HUES6 (cell line): ENCODE measurements at regions not wholly inside any gene's neighbourhood (a gene's known extent, or its start where the extent isn't known, plus 50 kb on each side); places are given as distances from the start of the nearest gene placed in this dataset.
"Not testable (repeated sequence)": the region's sequence is repeated elsewhere in the genome, so short reads cannot be mapped to it uniquely, and the experiment has no call there.

Experiments used
- H3K27ac ChIP-seq: 2 replicates; pipeline ENCODE4 v1.7.0; 2013; ENCODE audit warnings: low read depth, mild to moderate bottlenecking, low read length, inconsistent platforms
- H3K27me3 ChIP-seq: 2 replicates; pipeline ENCODE4 v1.6.1; 2013; ENCODE audit warnings: low read length; ENCODE audit not compliant: control insufficient read depth, insufficient read depth
- H3K36me3 ChIP-seq: 2 replicates; pipeline ENCODE4 v1.6.1; 2013; ENCODE audit warnings: low read length; ENCODE audit not compliant: control insufficient read depth, insufficient read depth
- H3K4me1 ChIP-seq: 2 replicates; pipeline ENCODE4 v1.6.1; 2013; ENCODE audit warnings: low read length; ENCODE audit not compliant: control insufficient read depth, insufficient read depth
- H3K4me3 ChIP-seq: 2 replicates; pipeline ENCODE4 v1.5.1; 2013; ENCODE audit warnings: low read depth, low read length
- H3K9ac ChIP-seq: one replicate; pipeline ENCODE4 v1.6.1; 2013; ENCODE audit warnings: mild to moderate bottlenecking, low read length
- H3K9me3 ChIP-seq: 2 replicates; pipeline ENCODE4 v1.6.1; 2013; ENCODE audit warnings: low read depth, low read length; ENCODE audit not compliant: control insufficient read depth, insufficient read depth

GRCh38 chr16:29143739-29144668 lies 159.2 kb downstream of the LAT start:
- H3K4me1 ChIP-seq, H3K36me3 ChIP-seq, H3K27me3 ChIP-seq, H3K4me3 ChIP-seq, H3K9ac ChIP-seq, H3K9me3 ChIP-seq, H3K27ac ChIP-seq: not testable (repeated sequence)

- not testable (repeated sequence) for H3K36me3 ChIP-seq, H3K4me3 ChIP-seq, H3K9ac ChIP-seq, H3K27me3 ChIP-seq, H3K9me3 ChIP-seq, H3K4me1 ChIP-seq, H3K27ac ChIP-seq
These were observed 157.7 kb downstream of the LAT start for GRCh38 chr16:29142506-29142905.

GRCh38 chr16:29141586-29142324 lies 156.9 kb downstream of the LAT start:
- Histone ChIP-seq H3K9me3 (no peaks in the 10 kb centered on the region), H3K4me1 (no peaks in the 10 kb centered on the region), H3K27ac (no peak overlapping the region), H3K4me3 (no peak overlapping the region), H3K36me3 (no peaks in the 10 kb centered on the region), H3K27me3 (no peaks in the 10 kb centered on the region), H3K9ac (no peak overlapping the region)

- not testable (repeated sequence) for H3K4me1 ChIP-seq, H3K9me3 ChIP-seq, H3K27ac ChIP-seq, H3K9ac ChIP-seq, H3K36me3 ChIP-seq, H3K27me3 ChIP-seq, H3K4me3 ChIP-seq
These were observed 156.3 kb downstream of the LAT start for GRCh38 chr16:29141121-29141520.

- not testable (repeated sequence) for H3K4me3 ChIP-seq, H3K9me3 ChIP-seq, H3K27ac ChIP-seq, H3K9ac ChIP-seq, H3K27me3 ChIP-seq, H3K36me3 ChIP-seq, H3K4me1 ChIP-seq
These were observed 155.3 kb downstream of the LAT start for GRCh38 chr16:29139901-29140855.

- H3K4me1 ChIP-seq, result no peaks in the 10 kb centered on the region
- H3K27ac ChIP-seq, result no peak overlapping the region
- no peaks in the 10 kb centered on the region for H3K27me3 ChIP-seq
- no peak overlapping the region for H3K9ac ChIP-seq
- H3K9me3 ChIP-seq, result peaks cover 3% of the 10 kb centered on the region; the same call in 1 of the 2 replicates
- no peaks in the 10 kb centered on the region for H3K36me3 ChIP-seq
- H3K4me3 ChIP-seq, result no peak overlapping the region
These were observed 154.5 kb downstream of the LAT start for GRCh38 chr16:29139261-29139802.

GRCh38 chr16:29138698-29139097 lies 153.8 kb downstream of the LAT start:
- not testable (repeated sequence) for H3K27me3 ChIP-seq, H3K4me1 ChIP-seq, H3K9ac ChIP-seq, H3K9me3 ChIP-seq, H3K36me3 ChIP-seq, H3K4me3 ChIP-seq, H3K27ac ChIP-seq

GRCh38 chr16:29137894-29138662 lies 153.2 kb downstream of the LAT start:
- not testable (repeated sequence) for H3K27ac ChIP-seq, H3K4me3 ChIP-seq, H3K36me3 ChIP-seq, H3K9ac ChIP-seq, H3K27me3 ChIP-seq, H3K4me1 ChIP-seq, H3K9me3 ChIP-seq

- not testable (repeated sequence) for H3K36me3 ChIP-seq, H3K9ac ChIP-seq, H3K4me3 ChIP-seq, H3K4me1 ChIP-seq, H3K9me3 ChIP-seq, H3K27ac ChIP-seq, H3K27me3 ChIP-seq
These were observed 152.6 kb downstream of the LAT start for GRCh38 chr16:29137461-29137860.

- H3K9me3 ChIP-seq, H3K36me3 ChIP-seq, H3K9ac ChIP-seq, H3K27me3 ChIP-seq, H3K4me1 ChIP-seq, H3K4me3 ChIP-seq, H3K27ac ChIP-seq: not testable (repeated sequence)
These were observed 152.1 kb downstream of the LAT start for GRCh38 chr16:29136916-29137315.
